ENCODE measurements at regions not wholly inside any gene's neighbourhood (a gene's known extent, or its start where the extent isn't known, plus 50 kb on each side); places are given as distances from the start of the nearest gene placed in this dataset.
"Not testable (repeated sequence)": the region's sequence is repeated elsewhere in the genome, so short reads cannot be mapped to it uniquely, and the experiment has no call there.

GRCh38 chr4:57832083-57832482 is 721.9 kb upstream of the IGFBP7 start:
- DNase-seq: no peak

GRCh38 chr4:57789666-57790065 is 679.5 kb upstream of the IGFBP7 start:
- DNase-seq: no peak

GRCh38 chr4:57777876-57778275 is 667.7 kb upstream of the IGFBP7 start:
- no peak for DNase-seq

GRCh38 chr4:57774681-57775080 is 664.5 kb upstream of the IGFBP7 start:
- DNase-seq: no peak

GRCh38 chr4:57774171-57774570 is 664.0 kb upstream of the IGFBP7 start:
- DNase-seq: no peak

GRCh38 chr4:57766341-57766740 is 656.2 kb upstream of the IGFBP7 start:
- no peak for DNase-seq

GRCh38 chr4:57764856-57765255 is 654.7 kb upstream of the IGFBP7 start:
- no peak for DNase-seq

- DNase-seq: no peak
These were observed 652.9 kb upstream of the IGFBP7 start for GRCh38 chr4:57763070-57763469.

GRCh38 chr4:57740625-57741190 is 630.5 kb upstream of the IGFBP7 start:
- DNase-seq: no peak

GRCh38 chr4:57736781-57737180 is 626.6 kb upstream of the IGFBP7 start:
- no peak for DNase-seq

GRCh38 chr4:57734104-57734670 is 624.0 kb upstream of the IGFBP7 start:
- DNase-seq: no peak

- DNase-seq: not testable (repeated sequence)
These were observed 619.8 kb upstream of the IGFBP7 start for GRCh38 chr4:57729775-57730570.

GRCh38 chr4:57726154-57726553 is 616.0 kb upstream of the IGFBP7 start:
- DNase-seq: no peak

GRCh38 chr4:57719456-57719855 is 609.3 kb upstream of the IGFBP7 start:
- no peak for DNase-seq

- DNase-seq: not testable (repeated sequence)
These were observed 604.1 kb upstream of the IGFBP7 start for GRCh38 chr4:57714313-57714712.

GRCh38 chr4:57710053-57710452 is 599.9 kb upstream of the IGFBP7 start:
- no peak for DNase-seq

GRCh38 chr4:57691370-57691769 is 581.2 kb upstream of the IGFBP7 start:
- no peak for DNase-seq

- no peak for DNase-seq
These were observed 579.6 kb upstream of the IGFBP7 start for GRCh38 chr4:57689693-57690205.

- DNase-seq: no peak
These were observed 572.1 kb upstream of the IGFBP7 start for GRCh38 chr4:57682275-57682674.

GRCh38 chr4:57679969-57680368 is 569.8 kb upstream of the IGFBP7 start:
- DNase-seq: no peak

- no peak for DNase-seq
These were observed 566.2 kb upstream of the IGFBP7 start for GRCh38 chr4:57676394-57676793.

- DNase-seq: no peak
These were observed 562.8 kb upstream of the IGFBP7 start for GRCh38 chr4:57672846-57673433.

- DNase-seq: no peak
These were observed 558.4 kb upstream of the IGFBP7 start for GRCh38 chr4:57668621-57669020.

GRCh38 chr4:57665806-57666205 is 555.6 kb upstream of the IGFBP7 start:
- no peak for DNase-seq

Data from CD4-positive, alpha-beta T cell treated with Interleukin-4 for 4 hours (primary cell).